Stomach (tissue), 8 donors: ENCODE measurements at regions not wholly inside any gene's neighbourhood (a gene's known extent, or its start where the extent isn't known, plus 50 kb on each side); places are given as distances from the start of the nearest gene placed in this dataset.

Source experiments
- DNase-seq, 2 donors: peaks; one replicate each; pipeline versions ENCODE4 v3.0.0 to v3.0.0-alpha.2; 2013 to 2019
- H3K27ac ChIP-seq, 5 donors: fragments of 200-600 bp in 4 of 5; sonication (generic) in 4 of 5; one replicate each; pipeline ENCODE4 v1.5.1; 2013 to 2019; ENCODE audit warnings: mild to moderate bottlenecking in 1 of 5, moderate library complexity in 1 of 5
- H3K27me3 ChIP-seq, 3 donors: fragments of 200-600 bp; sonication (generic); one replicate each; pipeline ENCODE4 v1.5.1; 2017 to 2019; ENCODE audit warnings: mixed run types in 1 of 3
- H3K36me3 ChIP-seq, 4 donors: fragments of 200-600 bp; sonication (generic); 1 replicate in 3 of 4; 2 replicates in 1 of 4; pipeline ENCODE4 v1.5.1; 2016 to 2019
- H3K4me1 ChIP-seq, 4 donors: fragments of 200-600 bp; sonication (generic); one replicate each; pipeline ENCODE4 v1.5.1; 2016 to 2019
- H3K4me3 ChIP-seq, 4 donors: fragments of 200-600 bp; sonication (generic) in 3 of 4; one replicate each; pipeline ENCODE4 v1.5.1; 2016 to 2019; ENCODE audit warnings: mild to moderate bottlenecking in 1 of 4
- H3K9me3 ChIP-seq, 4 donors: fragments of 200-600 bp; sonication (generic); one replicate each; pipeline ENCODE4 v1.5.1; 2016 to 2019
- EP300 ChIP-seq: sonication (generic); formaldehyde crosslinking; IDR thresholded peaks from one replicate; pipeline ENCODE4 v1.6.1; 2017; ENCODE audit warnings: antibody characterized with exemption
- POLR2A ChIP-seq, 4 donors: fragments of 450-650 bp; IDR thresholded peaks; one replicate each; pipeline ENCODE4 v1.6.1; 2016; ENCODE audit warnings: antibody characterized with exemption in 4 of 4, control low read depth in 2 of 4, mild to moderate bottlenecking in 1 of 4, moderate library complexity in 1 of 4
- POLR2AphosphoS5 ChIP-seq, 3 donors: sonication (generic); formaldehyde crosslinking; IDR thresholded peaks; one replicate each; pipeline ENCODE4 v1.6.1; 2016; ENCODE audit warnings: antibody characterized with exemption in 3 of 3
- WGBS, 5 donors: extraction: QIAGEN DNeasy Blood & Tissue Kit in 3 of 5; methylation state at CpG; one replicate each; pipeline versions ENCODE4 v1.1.5 to v1.1.7; 2013 to 2018; 5-methylcytosine and 5-hydroxymethylcytosine counted together
- intact Hi-C: fragments of 100-400 bp; cut with DNase I; formaldehyde crosslinking; loops from one replicate; pipeline ENCODE4 v1.15.1; 2023; ENCODE audit warnings: low total_unique reads
- TF ChIP-seq, protein P1 (sequence below), 7 experiments: fragments of 450-650 bp in 4 of 7; fragments of 200-600 bp in 3 of 7; sonication (generic) in 3 of 7; IDR thresholded peaks; one replicate each; pipeline ENCODE4 v1.5.1; 2016 to 2019; ENCODE audit warnings: antibody characterized with exemption in 7 of 7, control low read depth in 2 of 7, mild to moderate bottlenecking in 1 of 7
- donor health status: healthy with polysubstance abuse.
- donor health status: Bipolar disorder and iron deficiency.
- donor health status: healthy.

DNA sequence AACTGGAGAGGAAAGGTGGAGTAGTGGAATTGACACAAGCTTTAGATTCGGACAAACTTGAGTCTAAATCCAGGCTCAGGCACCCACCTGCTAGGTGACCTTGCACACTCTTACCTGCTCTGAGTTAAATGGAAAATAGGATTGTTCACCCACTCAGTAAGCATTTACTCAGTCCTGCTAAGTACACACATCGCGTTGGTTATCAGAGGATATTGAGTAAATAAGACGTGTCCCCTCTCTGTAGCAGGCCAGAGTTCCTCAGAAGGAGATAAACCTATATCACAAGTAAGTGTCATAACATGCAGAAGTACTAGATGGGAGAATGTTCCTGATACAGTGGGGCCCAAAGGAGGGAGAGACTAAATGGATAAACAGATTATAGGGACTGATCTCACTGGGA lies 117.7 kb downstream of the SMIM20 start:
- Histone ChIP-seq H3K27ac (peak overlapping the region in 4 of 5 donors; percentile 47 to 75 (median 63)), H3K27me3 (peaks cover 0 to 14% (median 0%) of the 10 kb centered on the region in 3 donors), H3K9me3 (no peaks in the 10 kb centered on the region), H3K36me3 (no peaks in the 10 kb centered on the region), H3K4me1 (peaks cover 20 to 37% (median 30%) of the 10 kb centered on the region in 4 donors), H3K4me3 (no peak overlapping the region)
- TF ChIP-seq POLR2AphosphoS5 (IDR thresholded peaks at IDR 0.05) = peak in 1 of 3 donors; percentile 39
- no peak for TF ChIP-seq POLR2A (IDR thresholded peaks at IDR 0.05)
- TF ChIP-seq, protein P1, sequence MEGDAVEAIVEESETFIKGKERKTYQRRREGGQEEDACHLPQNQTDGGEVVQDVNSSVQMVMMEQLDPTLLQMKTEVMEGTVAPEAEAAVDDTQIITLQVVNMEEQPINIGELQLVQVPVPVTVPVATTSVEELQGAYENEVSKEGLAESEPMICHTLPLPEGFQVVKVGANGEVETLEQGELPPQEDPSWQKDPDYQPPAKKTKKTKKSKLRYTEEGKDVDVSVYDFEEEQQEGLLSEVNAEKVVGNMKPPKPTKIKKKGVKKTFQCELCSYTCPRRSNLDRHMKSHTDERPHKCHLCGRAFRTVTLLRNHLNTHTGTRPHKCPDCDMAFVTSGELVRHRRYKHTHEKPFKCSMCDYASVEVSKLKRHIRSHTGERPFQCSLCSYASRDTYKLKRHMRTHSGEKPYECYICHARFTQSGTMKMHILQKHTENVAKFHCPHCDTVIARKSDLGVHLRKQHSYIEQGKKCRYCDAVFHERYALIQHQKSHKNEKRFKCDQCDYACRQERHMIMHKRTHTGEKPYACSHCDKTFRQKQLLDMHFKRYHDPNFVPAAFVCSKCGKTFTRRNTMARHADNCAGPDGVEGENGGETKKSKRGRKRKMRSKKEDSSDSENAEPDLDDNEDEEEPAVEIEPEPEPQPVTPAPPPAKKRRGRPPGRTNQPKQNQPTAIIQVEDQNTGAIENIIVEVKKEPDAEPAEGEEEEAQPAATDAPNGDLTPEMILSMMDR (IDR thresholded peaks at IDR 0.05) = no peak
- intact Hi-C loops = no loop called here
- peak in 1 of 2 donors; percentile 50 for DNase-seq
- 31 to 63% (median 47%) methylated on average over 4 of the region's 4 CpGs for WGBS, 5 donors

- no peak overlapping the region for H3K4me3 ChIP-seq
- peaks cover 20 to 37% (median 30%) of the 10 kb centered on the region in 4 donors for H3K4me1 ChIP-seq
- intact Hi-C loops = no loop called here
- peaks cover 0 to 14% (median 0%) of the 10 kb centered on the region in 3 donors for H3K27me3 ChIP-seq
- H3K9me3 ChIP-seq = no peaks in the 10 kb centered on the region
- TF ChIP-seq POLR2A (IDR thresholded peaks at IDR 0.05) (no peak), EP300 (no peak), POLR2AphosphoS5 (IDR thresholded peaks at IDR 0.05) (no peak)
- TF ChIP-seq, protein P1 (IDR thresholded peaks at IDR 0.05) = no peak
- H3K27ac ChIP-seq = peak overlapping the region; percentile 38 to 75 (median 53)
- 39 to 70% (median 54%) methylated on average over 6 of the region's 6 CpGs for WGBS, 5 donors
- no peak for DNase-seq
- no peaks in the 10 kb centered on the region for H3K36me3 ChIP-seq
Measured at GRCh38 chr4:26032142-26032541, 118.1 kb downstream of the SMIM20 start.

DNA sequence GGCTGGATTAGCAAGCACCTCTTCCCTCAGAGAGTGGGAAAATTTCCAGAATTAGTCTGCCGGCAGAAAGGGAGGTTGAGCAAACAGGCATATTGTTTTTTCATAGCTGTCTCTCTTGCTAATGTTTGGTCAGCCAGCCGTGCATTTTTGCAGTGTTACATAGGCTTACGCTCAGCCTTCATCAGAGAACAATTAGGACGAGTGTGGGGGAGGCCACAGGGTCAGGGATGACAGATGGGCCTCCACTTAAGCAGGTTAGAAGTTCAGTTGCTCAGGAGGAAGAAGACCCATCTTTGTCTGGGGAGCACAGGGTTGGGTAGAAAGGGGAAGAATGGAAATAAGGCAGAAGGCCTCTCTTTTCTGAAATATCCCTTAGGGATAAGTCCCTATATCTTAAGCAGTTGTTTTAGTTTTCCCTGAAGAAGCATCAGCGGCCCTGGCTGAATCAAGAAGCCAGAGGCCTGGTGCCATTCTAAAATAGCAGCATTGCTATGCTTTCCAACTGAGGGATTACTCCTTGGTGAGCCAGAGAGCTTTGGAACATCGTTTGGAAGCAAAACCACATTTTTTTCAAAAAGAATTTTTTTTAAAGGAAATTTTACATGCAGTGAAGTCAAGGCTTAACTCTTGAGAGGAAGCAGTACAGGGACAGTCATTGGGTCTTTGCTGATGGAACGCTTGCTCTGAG lies 118.8 kb downstream of the SMIM20 start:
- peaks cover 0 to 14% (median 0%) of the 10 kb centered on the region in 3 donors for H3K27me3 ChIP-seq
- TF ChIP-seq POLR2AphosphoS5 (IDR thresholded peaks at IDR 0.05) (peak in 1 of 3 donors; percentile 7), POLR2A (IDR thresholded peaks at IDR 0.05) (no peak)
- H3K36me3 ChIP-seq = no peaks in the 10 kb centered on the region
- H3K9me3 ChIP-seq = no peaks in the 10 kb centered on the region
- H3K4me1 ChIP-seq = peaks cover 20 to 37% (median 30%) of the 10 kb centered on the region in 4 donors
- peak in 1 of 2 donors; percentile 87 for DNase-seq
- no peak overlapping the region for H3K4me3 ChIP-seq
- peak overlapping the region; percentile 14 to 75 (median 53) for H3K27ac ChIP-seq
- intact Hi-C loops = no loop called here
- WGBS, 5 donors = 40 to 46% (median 44%) methylated on average over 7 of the region's 7 CpGs

DNA sequence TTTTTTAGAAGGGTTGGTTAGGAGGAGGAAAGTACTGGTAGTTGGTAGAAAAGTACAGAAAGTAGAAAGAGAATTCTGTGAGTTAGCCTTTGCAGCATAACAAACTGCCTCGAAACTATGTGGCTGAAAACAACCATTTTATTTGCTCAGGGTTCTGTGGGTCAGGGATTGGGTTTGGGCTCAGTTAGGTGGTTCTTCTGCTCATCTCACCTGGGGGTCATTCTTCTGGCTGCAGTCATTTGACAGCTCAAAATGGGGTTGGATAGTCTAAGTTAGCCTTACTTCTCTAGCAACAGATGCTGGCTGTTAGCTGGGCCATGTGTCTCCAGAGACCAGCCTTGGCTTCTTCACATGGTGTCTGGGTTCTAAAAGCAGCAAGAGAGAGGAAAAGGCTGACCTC lies 119.4 kb downstream of the SMIM20 start:
- WGBS, 5 donors = 83 to 95% (median 91%) methylated on average over 1 of the region's 1 CpG
- H3K4me3 ChIP-seq = no peak overlapping the region

More for the DNA sequence above, 119.4 kb downstream of the SMIM20 start:
- no peak for DNase-seq
- intact Hi-C loops = no loop called here
- Histone ChIP-seq H3K36me3 (no peaks in the 10 kb centered on the region), H3K9me3 (no peaks in the 10 kb centered on the region), H3K4me1 (peaks cover 20 to 37% (median 30%) of the 10 kb centered on the region in 4 donors), H3K27me3 (peaks cover 0 to 14% (median 0%) of the 10 kb centered on the region in 3 donors), H3K27ac (peak overlapping the region in 4 of 5 donors; percentile 47 to 75 (median 63))
- TF ChIP-seq, protein P1 (IDR thresholded peaks at IDR 0.05) = no peak
- TF ChIP-seq EP300 (no peak), POLR2AphosphoS5 (IDR thresholded peaks at IDR 0.05) (no peak), POLR2A (IDR thresholded peaks at IDR 0.05) (no peak)
